GM23248 (cell line): ENCODE measurements at regions not wholly inside any gene's neighbourhood (a gene's known extent, or its start where the extent isn't known, plus 50 kb on each side); places are given as distances from the start of the nearest gene placed in this dataset.
"Not testable (repeated sequence)": the region's sequence is repeated elsewhere in the genome, so short reads cannot be mapped to it uniquely, and the experiment has no call there.

ENCODE experiments used
- DNase-seq: peaks from one replicate; pipeline ENCODE4 v3.0.0-alpha.2; 2015
- H2AFZ ChIP-seq: fragments of 200-600 bp; sonication (generic); 2 replicates; pipeline ENCODE4 v1.6.1; 2016; ENCODE audit warnings: antibody characterized with exemption
- H3F3A ChIP-seq: fragments of 200-600 bp; sonication (generic); 2 replicates; pipeline ENCODE4 v1.6.1; 2016; ENCODE audit warnings: mild to moderate bottlenecking, antibody characterized with exemption, mixed run types; ENCODE audit not compliant: insufficient read depth
- H3K27ac ChIP-seq: fragments of 200-600 bp; sonication (generic); 2 replicates; pipeline ENCODE4 v1.5.1; 2016; ENCODE audit warnings: mild to moderate bottlenecking
- H3K27me3 ChIP-seq: fragments of 200-600 bp; sonication (generic); replicated peaks from 2 replicates; pipeline ENCODE4 v1.6.1; 2016; ENCODE audit warnings: mild to moderate bottlenecking; ENCODE audit not compliant: insufficient read depth
- H3K36me3 ChIP-seq: fragments of 200-600 bp; sonication (generic); 2 replicates; pipeline ENCODE4 v1.6.1; 2016; ENCODE audit warnings: low read depth, mild to moderate bottlenecking
- H3K4me1 ChIP-seq: fragments of 200-600 bp; sonication (generic); 2 replicates; pipeline ENCODE4 v1.6.1; 2016; ENCODE audit warnings: mild to moderate bottlenecking; ENCODE audit not compliant: insufficient read depth
- H3K4me2 ChIP-seq: fragments of 200-600 bp; sonication (generic); one replicate; pipeline ENCODE4 v1.6.1; 2016; ENCODE audit warnings: mild to moderate bottlenecking; ENCODE audit not compliant: unreplicated experiment
- H3K4me3 ChIP-seq: fragments of 200-600 bp; sonication (generic); 2 replicates; pipeline ENCODE4 v1.5.1; 2016; ENCODE audit warnings: mild to moderate bottlenecking
- H3K79me2 ChIP-seq: fragments of 200-600 bp; sonication (generic); 2 replicates; pipeline ENCODE4 v1.6.1; 2016; ENCODE audit warnings: mild to moderate bottlenecking; ENCODE audit not compliant: insufficient read depth
- H3K9ac ChIP-seq: fragments of 200-600 bp; sonication (generic); 2 replicates; pipeline ENCODE4 v1.6.1; 2016; ENCODE audit warnings: mild to moderate bottlenecking
- H3K9me2 ChIP-seq: fragments of 200-600 bp; sonication (generic); 2 replicates; pipeline ENCODE4 v1.6.1; 2016; ENCODE audit warnings: mixed run types, mild to moderate bottlenecking, moderate library complexity; ENCODE audit not compliant: insufficient read depth
- H3K9me3 ChIP-seq: fragments of 200-600 bp; sonication (generic); one replicate; pipeline ENCODE4 v1.6.1; 2017; ENCODE audit warnings: low read depth
- H4K20me1 ChIP-seq: fragments of 200-600 bp; sonication (generic); 2 replicates; pipeline ENCODE4 v1.6.0; 2016; ENCODE audit not compliant: insufficient read depth
- EZH2 ChIP-seq: fragments of 200-600 bp; sonication (generic); IDR thresholded peaks from 2 replicates; pipeline ENCODE4 v1.6.1; 2018; ENCODE audit warnings: antibody characterized with exemption, mild to moderate bottlenecking; ENCODE audit not compliant: insufficient read depth, poor library complexity, severe bottlenecking
- EZH2phosphoT487 ChIP-seq: fragments of 200-600 bp; sonication (generic); IDR thresholded peaks from 2 replicates; pipeline ENCODE4 v1.6.1; 2018; ENCODE audit warnings: antibody characterized with exemption, moderate library complexity, mild to moderate bottlenecking, low read depth; ENCODE audit not compliant: insufficient read depth
- WGBS, 2 experiments: methylation state at CpG; one replicate each; pipeline ENCODE4 v1.1.6; 2015 to 2017; ENCODE audit warnings: low lambda C conversion rate in 2 of 2, low coverage in 1 of 2; ENCODE audit errors: missing lambda C conversion rate in 2 of 2; 5-methylcytosine and 5-hydroxymethylcytosine counted together
- in situ Hi-C: fragments of 300-500 bp; cut with MboI; formaldehyde crosslinking; loops from 2 replicates; pipeline ENCODE4 v1.15.0; 2020

GRCh38 chrX:44744799-44745198 is 99.0 kb upstream of the DUSP21 start:
- Histone ChIP-seq H3K4me3 (no peak overlapping the region), H3K9me2 (no peaks in the 10 kb centered on the region), H3F3A (no peaks in the 10 kb centered on the region), H3K9ac (no peak overlapping the region), H3K4me2 (no peak overlapping the region), H2AFZ (no peak overlapping the region), H4K20me1 (no peaks in the 10 kb centered on the region), H3K4me1 (no peaks in the 10 kb centered on the region), H3K27ac (no peak overlapping the region), H3K36me3 (no peaks in the 10 kb centered on the region), H3K9me3 (no peaks in the 10 kb centered on the region), H3K79me2 (no peaks in the 10 kb centered on the region), H3K27me3 (no peaks in the 10 kb centered on the region)
- no peak for TF ChIP-seq EZH2phosphoT487
- no peak for TF ChIP-seq EZH2
- in situ Hi-C loops = no loop called here
- no peak for DNase-seq
- 19 to 39% methylated on average over 3 of the region's 3 CpGs for WGBS, 2 experiments

DNA sequence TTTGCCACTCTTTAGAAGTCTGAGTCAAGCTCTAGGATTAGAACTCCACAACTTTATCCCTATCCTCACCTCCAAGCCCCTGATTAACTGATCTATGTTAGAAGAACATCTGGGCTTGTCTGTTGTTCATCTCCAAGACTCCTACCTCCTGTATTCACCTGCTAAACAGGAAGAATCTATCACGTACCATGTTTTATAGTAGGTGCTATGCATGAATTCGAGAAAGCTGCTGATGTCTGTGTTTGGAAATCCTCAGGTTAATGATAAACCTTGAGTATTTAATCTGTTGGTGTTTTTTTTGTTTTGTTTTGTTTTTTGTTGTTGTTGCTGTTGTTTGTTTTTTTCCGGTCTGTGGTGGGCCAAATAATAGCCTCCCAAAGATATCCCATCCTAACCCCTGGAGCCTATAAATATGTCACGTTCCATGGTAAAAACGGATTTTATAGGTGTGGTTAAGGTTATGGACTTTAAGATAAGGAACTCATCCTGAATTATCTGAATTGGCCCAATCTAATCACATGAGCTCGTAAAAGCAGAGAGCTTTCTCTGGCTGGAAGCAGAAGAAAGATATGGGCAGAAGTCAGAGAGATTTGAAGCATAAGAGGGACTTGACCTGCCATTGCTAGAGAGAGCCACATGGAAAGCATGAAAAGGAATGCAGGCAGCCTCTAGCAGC is 101.2 kb upstream of the DUSP21 start:
- no peak overlapping the region for H3K4me3 ChIP-seq
- DNase-seq = no peak
- no peak overlapping the region for H3K4me2 ChIP-seq
- H3K4me1 ChIP-seq = no peaks in the 10 kb centered on the region
- no peaks in the 10 kb centered on the region for H3K9me2 ChIP-seq
- 71 to 72% methylated on average over 6 of the region's 6 CpGs for WGBS, 2 experiments
- no peaks in the 10 kb centered on the region for H3K27me3 ChIP-seq
- H4K20me1 ChIP-seq = no peaks in the 10 kb centered on the region
- no peaks in the 10 kb centered on the region for H3K9me3 ChIP-seq
- no peak overlapping the region for H3K27ac ChIP-seq
- H3K36me3 ChIP-seq = no peaks in the 10 kb centered on the region
- H3F3A ChIP-seq = no peaks in the 10 kb centered on the region
- no peak overlapping the region for H2AFZ ChIP-seq
- no peak for TF ChIP-seq EZH2phosphoT487
- no peak for TF ChIP-seq EZH2
- in situ Hi-C loops = no loop called here
- no peak overlapping the region for H3K9ac ChIP-seq
- H3K79me2 ChIP-seq = no peaks in the 10 kb centered on the region

DNA sequence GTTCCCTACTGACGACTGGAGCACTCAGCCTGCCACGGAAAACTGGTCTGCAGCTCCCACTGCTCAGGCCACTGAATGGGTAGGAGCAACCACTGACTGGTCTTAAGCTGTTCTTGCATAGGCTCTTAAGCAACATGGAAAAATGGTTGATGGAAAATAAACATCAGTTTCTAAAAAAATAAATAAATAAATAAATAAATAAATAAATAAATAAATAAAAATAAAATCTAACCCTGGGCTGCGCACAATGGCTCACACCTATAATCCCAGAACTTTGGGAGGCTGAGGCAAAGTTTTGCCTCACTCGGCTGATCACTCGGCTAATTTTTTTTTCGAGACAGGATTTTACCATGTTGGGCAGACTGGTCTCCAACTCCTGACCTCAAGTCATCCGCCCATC is 102.0 kb upstream of the DUSP21 start:
- H4K20me1 ChIP-seq, in situ Hi-C loops, DNase-seq, H3K36me3 ChIP-seq, H3K4me3 ChIP-seq, H3K9me2 ChIP-seq, H3K4me2 ChIP-seq, H3K79me2 ChIP-seq, H3F3A ChIP-seq, H2AFZ ChIP-seq, H3K4me1 ChIP-seq, H3K9me3 ChIP-seq, H3K27ac ChIP-seq, H3K27me3 ChIP-seq, H3K9ac ChIP-seq: not testable (repeated sequence)
- 84% methylated on average over 7 of the region's 7 CpGs for WGBS, 2 experiments

DNA sequence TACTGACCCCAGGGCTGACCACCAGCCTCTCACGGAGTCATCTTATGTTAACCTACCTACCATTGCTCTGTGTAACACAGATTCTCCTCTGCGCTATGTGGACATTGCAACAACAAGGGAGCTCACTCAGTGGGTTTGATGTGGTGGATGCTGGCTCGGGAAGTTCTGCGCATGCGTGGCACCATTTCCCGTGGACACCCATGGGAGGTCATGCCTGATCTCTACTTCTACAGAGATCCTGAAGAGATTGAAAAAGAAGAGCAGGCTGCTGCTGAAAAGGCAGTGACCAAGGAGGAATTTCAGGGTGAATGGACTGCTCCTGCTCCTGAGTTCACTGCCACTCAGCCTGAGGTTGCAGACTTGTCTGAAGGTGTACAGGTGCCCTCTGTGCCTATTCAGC is 102.4 kb upstream of the DUSP21 start:
- H3K36me3 ChIP-seq, DNase-seq: not testable (repeated sequence)
- 83 to 90% methylated on average over 6 of the region's 6 CpGs for WGBS, 2 experiments

GRCh38 chrX:44735498-44735897 is 108.3 kb upstream of the DUSP21 start:
- H4K20me1 ChIP-seq = no peaks in the 10 kb centered on the region
- peaks cover 14% of the 10 kb centered on the region for H3F3A ChIP-seq
- no peaks in the 10 kb centered on the region for H3K27me3 ChIP-seq
- H3K9me3 ChIP-seq = no peaks in the 10 kb centered on the region
- no peak overlapping the region for H3K4me3 ChIP-seq
- 91 to 94% methylated on average over 2 of the region's 2 CpGs for WGBS, 2 experiments
- no peak for DNase-seq
- no peaks in the 10 kb centered on the region for H3K9me2 ChIP-seq
- no peaks in the 10 kb centered on the region for H3K36me3 ChIP-seq
- H3K27ac ChIP-seq = no peak overlapping the region
- no peaks in the 10 kb centered on the region for H3K4me1 ChIP-seq
- in situ Hi-C loops = no loop called here
- no peak for TF ChIP-seq EZH2
- TF ChIP-seq EZH2phosphoT487 = no peak
- no peak overlapping the region for H2AFZ ChIP-seq
- H3K9ac ChIP-seq = no peak overlapping the region
- H3K79me2 ChIP-seq = no peaks in the 10 kb centered on the region
- H3K4me2 ChIP-seq = no peak overlapping the region

More for the DNA sequence above, 102.4 kb upstream of the DUSP21 start:
- H4K20me1 ChIP-seq, H3K4me1 ChIP-seq, H3K9ac ChIP-seq, H3K27ac ChIP-seq, H3F3A ChIP-seq, H3K27me3 ChIP-seq, in situ Hi-C loops, H3K9me3 ChIP-seq, H3K79me2 ChIP-seq, H3K4me2 ChIP-seq, H3K4me3 ChIP-seq, H2AFZ ChIP-seq, H3K9me2 ChIP-seq: not testable (repeated sequence)
